GM12892 (cell line): ENCODE measurements at regions not wholly inside any gene's neighbourhood (a gene's known extent, or its start where the extent isn't known, plus 50 kb on each side); places are given as distances from the start of the nearest gene placed in this dataset.

ENCODE experiments used
- POLR2A ChIP-seq: IDR thresholded peaks from 2 replicates; pipeline ENCODE4 v1.6.1; 2011; ENCODE audit warnings: low read depth, low read length, control low read depth
- POLR2AphosphoS5 ChIP-seq: IDR thresholded peaks from 2 replicates; pipeline ENCODE4 v1.6.1; 2011; ENCODE audit warnings: low read depth, low read length, control low read depth
- TAF1 ChIP-seq: IDR thresholded peaks from 2 replicates; pipeline ENCODE4 v1.6.1; 2011; ENCODE audit warnings: low read depth, mild to moderate bottlenecking, control low read depth, low read length, borderline replicate concordance

DNA sequence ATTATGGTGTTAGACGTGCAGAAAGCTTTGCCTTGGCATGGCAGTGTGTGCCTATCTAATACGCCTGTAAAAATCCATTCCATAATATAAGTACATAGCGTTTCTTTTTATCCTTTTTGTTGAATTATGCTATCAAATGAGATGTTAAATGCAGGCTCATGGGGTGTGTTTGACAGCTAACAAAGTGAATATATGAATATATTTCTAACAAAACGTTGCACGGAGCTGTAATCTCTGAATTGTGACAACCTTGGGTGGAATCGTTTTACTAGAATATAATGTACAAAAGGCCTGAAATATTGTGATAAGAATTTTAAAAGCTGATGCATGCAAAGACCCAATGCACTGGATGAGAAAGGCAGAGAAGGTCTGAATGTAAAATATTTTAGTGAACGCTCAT is 763.7 kb upstream of the TMEM132C start:
- TF ChIP-seq POLR2A (no peak), POLR2AphosphoS5 (no peak), TAF1 (no peak)
